HepG2 (cell line): ENCODE measurements at regions not wholly inside any gene's neighbourhood (a gene's known extent, or its start where the extent isn't known, plus 50 kb on each side); places are given as distances from the start of the nearest gene placed in this dataset.
A peak's percentile ranks its signal among the peaks of the same experiment; 100 is the strongest.

Experiments
- CREM ChIP-seq, 2 experiments: sonication (generic) in 1 of 2; formaldehyde crosslinking in 1 of 2; IDR thresholded peaks; 2 replicates each; pipeline versions ENCODE4 v1.4.0 to v1.6.1; 2016 to 2020; ENCODE audit warnings: antibody characterized with exemption in 1 of 2, mild to moderate bottlenecking in 1 of 2, missing genetic modification reagents in 1 of 2
- ETV5 ChIP-seq: IDR thresholded peaks from 2 replicates; pipeline ENCODE4 v1.6.1; 2018; ENCODE audit warnings: missing biosample characterization, missing genetic modification reagents, inconsistent platforms, borderline replicate concordance
- HDAC1 ChIP-seq: sonication (generic); formaldehyde crosslinking; IDR thresholded peaks from 2 replicates; pipeline ENCODE4 v1.5.1; 2020; ENCODE audit warnings: mild to moderate bottlenecking, missing genetic modification reagents
- HHEX ChIP-seq: IDR thresholded peaks from 2 replicates; pipeline ENCODE4 v1.6.1; 2016; ENCODE audit warnings: control low read depth
- HIC2 ChIP-seq: sonication (generic); formaldehyde crosslinking; IDR thresholded peaks from 2 replicates; pipeline ENCODE4 v1.9.0; 2022; ENCODE audit warnings: low read depth, missing genetic modification reagents
- IRF1 ChIP-seq: sonication (generic); formaldehyde crosslinking; IDR thresholded peaks from 2 replicates; pipeline ENCODE4 v1.4.0; 2020; ENCODE audit warnings: low read depth, mild to moderate bottlenecking, missing genetic modification reagents
- KDM3A ChIP-seq: IDR thresholded peaks from 2 replicates; pipeline ENCODE4 v1.6.1; 2018; ENCODE audit warnings: low read depth, missing compliant biosample characterization
- MAX ChIP-seq: IDR thresholded peaks from 2 replicates; pipeline ENCODE4 v1.6.1; 2012; ENCODE audit warnings: inconsistent platforms
- MAZ ChIP-seq, 2 experiments: sonication (generic) in 1 of 2; formaldehyde crosslinking in 1 of 2; IDR thresholded peaks; 2 replicates each; pipeline versions ENCODE4 v1.5.0 to v1.6.1; 2012 to 2020; ENCODE audit warnings: low read depth in 2 of 2, mild to moderate bottlenecking in 2 of 2, borderline replicate concordance in 1 of 2, improper control_type of control experiment in 1 of 2, low read length in 1 of 2, missing genetic modification reagents in 1 of 2, moderate library complexity in 1 of 2
- MED8 ChIP-seq: sonication (generic); formaldehyde crosslinking; IDR thresholded peaks from 2 replicates; pipeline ENCODE4 v1.8.1; 2023; ENCODE audit warnings: mild to moderate bottlenecking, missing genetic modification reagents; ENCODE audit not compliant: insufficient replicate concordance
- MXD3 ChIP-seq: IDR thresholded peaks from 2 replicates; pipeline ENCODE4 v1.6.1; 2016; ENCODE audit warnings: mild to moderate bottlenecking, missing biosample characterization, missing genetic modification reagents
- MZF1 ChIP-seq: sonication (generic); formaldehyde crosslinking; IDR thresholded peaks from 2 replicates; pipeline ENCODE4 v1.8.1; 2023; ENCODE audit warnings: mild to moderate bottlenecking, missing genetic modification reagents, borderline replicate concordance
- NFKBIZ ChIP-seq: IDR thresholded peaks from 2 replicates; pipeline ENCODE4 v1.6.1; 2018; ENCODE audit warnings: missing genetic modification reagents, missing compliant biosample characterization
- NR2F1 ChIP-seq, 2 experiments: fragments of 450-650 bp in 1 of 2; formaldehyde crosslinking in 1 of 2; IDR thresholded peaks; 2 replicates each; pipeline versions ENCODE4 v1.5.0 to v1.6.1; 2016 to 2020; ENCODE audit warnings: mild to moderate bottlenecking in 1 of 2, missing compliant biosample characterization in 1 of 2, missing genetic modification reagents in 1 of 2, moderate library complexity in 1 of 2
- SMARCE1 ChIP-seq: fragments of 450-650 bp; IDR thresholded peaks from 2 replicates; pipeline ENCODE4 v1.6.1; 2017; ENCODE audit warnings: borderline replicate concordance
- SUZ12 ChIP-seq: fragments of 150-350 bp; IDR thresholded peaks from 2 replicates; pipeline ENCODE4 v1.6.1; 2014; ENCODE audit warnings: low read depth, low read length
- ZBTB34 ChIP-seq: sonication (generic); formaldehyde crosslinking; IDR thresholded peaks from 2 replicates; pipeline ENCODE4 v1.8.0; 2022; ENCODE audit warnings: mild to moderate bottlenecking, missing genetic modification reagents
- ZIK1 ChIP-seq: sonication (generic); formaldehyde crosslinking; IDR thresholded peaks from 2 replicates; pipeline ENCODE4 v1.5.0; 2020; ENCODE audit warnings: mild to moderate bottlenecking, low read depth, missing genetic modification reagents, borderline replicate concordance
- ZNF557 ChIP-seq: sonication (generic); formaldehyde crosslinking; IDR thresholded peaks from 2 replicates; pipeline ENCODE4 v1.4.0; 2020; ENCODE audit warnings: missing genetic modification reagents
- ZNF629 ChIP-seq: sonication (generic); formaldehyde crosslinking; conservative IDR thresholded peaks from 2 replicates; pipeline ENCODE4 v1.5.0; 2020; ENCODE audit warnings: missing genetic modification reagents
- ZNF782 ChIP-seq: sonication (generic); formaldehyde crosslinking; IDR thresholded peaks from 2 replicates; pipeline ENCODE4 v1.4.0; 2020; ENCODE audit warnings: missing genetic modification reagents, mild to moderate bottlenecking, borderline replicate concordance
- ZSCAN5A ChIP-seq: sonication (generic); formaldehyde crosslinking; IDR thresholded peaks from 2 replicates; pipeline ENCODE4 v1.8.0; 2022; ENCODE audit warnings: mild to moderate bottlenecking, missing genetic modification reagents, borderline replicate concordance

GRCh38 chr9:129343424-129344375 is 165.6 kb upstream of the IER5L start (continued):
- TF ChIP-seq MZF1 (CRISPR knock-in tag) = peak; percentile 51; the same call in 1 of the 2 replicates
- TF ChIP-seq MAZ (IDR thresholded peaks at IDR 0.05; ENCODE audit: borderline replicate concordance, low read depth, low read length) = peak; percentile 69; the same call in 1 of the 2 replicates
- TF ChIP-seq MAZ (CRISPR knock-in tag; IDR thresholded peaks at IDR 0.05; ENCODE audit: low read depth) = peak; percentile 97
- peak; percentile 92 for TF ChIP-seq KDM3A (CRISPR knock-in tag)
- peak; percentile 95 for TF ChIP-seq NFKBIZ (CRISPR knock-in tag)
- TF ChIP-seq HHEX (CRISPR knock-in tag) = peak; percentile 40; the same call in 1 of the 2 replicates
- no peak for TF ChIP-seq ZBTB34 (CRISPR knock-in tag)
- TF ChIP-seq IRF1 = 0 out of 2 replicates have a peak, but pooled peaks have one; percentile 40
- peak; percentile 96 for TF ChIP-seq HDAC1
- TF ChIP-seq HIC2 (CRISPR knock-in tag) = peak; percentile 79; the same call in 1 of the 2 replicates
- TF ChIP-seq NR2F1 (CRISPR knock-in tag; IDR thresholded peaks at IDR 0.05) = peak; percentile 63 to 83; a peak in 3 of 4 replicates
- no peak for TF ChIP-seq ZSCAN5A (CRISPR knock-in tag)
- no peak for TF ChIP-seq SMARCE1
- TF ChIP-seq ZIK1 (CRISPR knock-in tag) = peak; percentile 85; the same call in 1 of the 2 replicates
- TF ChIP-seq MAX = peak; percentile 96
- TF ChIP-seq ETV5 (CRISPR knock-in tag) = peak; percentile 99
- TF ChIP-seq ZNF629 (CRISPR knock-in tag) = peak; percentile 79
- TF ChIP-seq MXD3 (CRISPR knock-in tag) = peak; percentile 53
- TF ChIP-seq ZNF557 = no peak
- TF ChIP-seq ZNF782 (CRISPR knock-in tag) = peak; percentile 96; the same call in 1 of the 2 replicates
- TF ChIP-seq MED8 (CRISPR knock-in tag) = peak; percentile 91
- TF ChIP-seq SUZ12 = no peak
- peak; percentile 79 for TF ChIP-seq CREM (IDR thresholded peaks at IDR 0.05)
- no peak for TF ChIP-seq CREM (CRISPR knock-in tag; IDR thresholded peaks at IDR 0.05)
